Kidney (tissue), 13 donors: ENCODE measurements at regions not wholly inside any gene's neighbourhood (a gene's known extent, or its start where the extent isn't known, plus 50 kb on each side); places are given as distances from the start of the nearest gene placed in this dataset.

Source experiments
- DNase-seq, 5 donors: peaks; one replicate each; pipeline ENCODE4 v3.0.0-alpha.2; 2013 to 2020
- FAIRE-seq: peaks from 2 replicates; lab custom pipeline; 2012; peaks lifted over from hg19 to GRCh38; lab: Jason Lieb, UNC
- H3K27ac ChIP-seq, 2 donors: one replicate each; pipeline ENCODE4 v1.7.0; 2013; ENCODE audit warnings: low read depth in 2 of 2, low read length in 2 of 2, inconsistent platforms in 1 of 2
- H3K27me3 ChIP-seq: one replicate; pipeline ENCODE4 v1.7.1; 2013; ENCODE audit warnings: low read length, inconsistent platforms; ENCODE audit not compliant: control insufficient read depth, insufficient read depth
- H3K36me3 ChIP-seq, 3 donors: one replicate each; pipeline versions ENCODE4 v1.7.0 to v1.7.1; 2013; ENCODE audit warnings: low read length in 3 of 3, control low read depth in 1 of 3, inconsistent platforms in 1 of 3; ENCODE audit not compliant: insufficient read depth in 3 of 3, control insufficient read depth in 2 of 3
- H3K4me1 ChIP-seq, 3 donors: one replicate each; pipeline versions ENCODE4 v1.7.0 to v1.7.1; 2013; ENCODE audit warnings: low read length in 3 of 3, inconsistent platforms in 1 of 3, low read depth in 1 of 3; ENCODE audit not compliant: control insufficient read depth in 2 of 3, insufficient read depth in 2 of 3
- H3K4me3 ChIP-seq, 3 donors: one replicate each; pipeline versions ENCODE4 v1.7.0 to v1.8.1; 2013; ENCODE audit warnings: low read length in 3 of 3, control low read depth in 1 of 3, inconsistent platforms in 1 of 3
- H3K9ac ChIP-seq, 3 donors: one replicate each; pipeline versions ENCODE4 v1.7.0 to v1.7.1; 2013; ENCODE audit warnings: low read length in 3 of 3, control low read depth in 1 of 3, inconsistent platforms in 1 of 3
- H3K9me3 ChIP-seq, 3 donors: one replicate each; pipeline versions ENCODE4 v1.7.0 to v1.7.1; 2013; ENCODE audit warnings: low read length in 3 of 3, control low read depth in 1 of 3, inconsistent platforms in 1 of 3; ENCODE audit not compliant: control insufficient read depth in 2 of 3, insufficient read depth in 1 of 3
- CTCF ChIP-seq: IDR thresholded peaks from 3 replicates; pipeline ENCODE4 v1.5.1; 2012; ENCODE audit warnings: mild to moderate bottlenecking, moderate library complexity, borderline replicate concordance; ENCODE audit not compliant: insufficient read depth; ENCODE audit errors: extremely low read depth
- intact Hi-C: fragments of 100-400 bp; cut with DNase I; formaldehyde crosslinking; loops from one replicate; pipeline ENCODE4 v1.11.1; 2022
- donor health status: control.
- donor health status: control.
- donor health status: control.
- donor health status: control.
- donor health status: control.
- donor health status: DM: yes; HTN: yes; CAD: no.
- donor health status: Normal renal cell carcinoma (clear cell type).

- H3K4me1 ChIP-seq: no peaks in the 10 kb centered on the region
- no peak overlapping the region for H3K9ac ChIP-seq
- H3K9me3 ChIP-seq: no peaks in the 10 kb centered on the region
- no peaks in the 10 kb centered on the region for H3K36me3 ChIP-seq
- FAIRE-seq (no peak), DNase-seq (no peak)
- no peak overlapping the region for H3K27ac ChIP-seq
- no peak overlapping the region for H3K4me3 ChIP-seq
- TF ChIP-seq CTCF: no peak
- intact Hi-C loops: loop anchor here (5.0 kb wide), 1 partner anchor 706 kb away; no protein-coding TSS in a partner anchor
- H3K27me3 ChIP-seq: peaks cover 4% of the 10 kb centered on the region
Measured at GRCh38 chr9:19936598-19936997, 147.8 kb upstream of the SLC24A2 start.

GRCh38 chr9:19935422-19935821, 146.6 kb upstream of the SLC24A2 start:
- Histone ChIP-seq H3K4me3 (no peak overlapping the region), H3K36me3 (no peaks in the 10 kb centered on the region), H3K27ac (no peak overlapping the region), H3K4me1 (no peaks in the 10 kb centered on the region), H3K9ac (no peak overlapping the region), H3K9me3 (no peaks in the 10 kb centered on the region), H3K27me3 (peaks cover 4% of the 10 kb centered on the region)
- no peak for FAIRE-seq
- intact Hi-C loops: loop anchor here (5.0 kb wide), 1 partner anchor 707 kb away; no protein-coding TSS in a partner anchor
- TF ChIP-seq CTCF: no peak
- DNase-seq: no peak

- Histone ChIP-seq H3K27ac (no peak overlapping the region), H3K36me3 (no peaks in the 10 kb centered on the region), H3K4me3 (peak overlapping the region; percentile 48 to 68 (median 59)), H3K9me3 (no peaks in the 10 kb centered on the region), H3K4me1 (no peaks in the 10 kb centered on the region), H3K27me3 (peaks cover 4% of the 10 kb centered on the region), H3K9ac (peak overlapping the region in 1 of 3 donors; percentile 34)
- intact Hi-C loops: no loop called here
- FAIRE-seq (no peak), DNase-seq (peak in 4 of 5 donors; percentile 44 to 64 (median 59))
- no peak for TF ChIP-seq CTCF
Measured at GRCh38 chr9:19934301-19934871, 145.5 kb upstream of the SLC24A2 start.
